ENCODE measurements at regions not wholly inside any gene's neighbourhood (a gene's known extent, or its start where the extent isn't known, plus 50 kb on each side); places are given as distances from the start of the nearest gene placed in this dataset.

- H3K4me3 ChIP-seq (ENCODE audit: insufficient read depth, low read depth, low read length): no peak overlapping the region
- no peak overlapping the region for H3K9ac ChIP-seq (ENCODE audit: low read length)
- no peak for TF ChIP-seq CTCF (IDR thresholded peaks at IDR 0.05; ENCODE audit: insufficient read depth, low read depth, low read length)
- TF ChIP-seq EZH2 (IDR thresholded peaks at IDR 0.05; ENCODE audit: insufficient read depth, low read length): no peak
- H2AFZ ChIP-seq (ENCODE audit: low read depth, low read length): no peak overlapping the region
- H3K9me3 ChIP-seq (ENCODE audit: insufficient read depth, low read depth, low read length): no peaks in the 10 kb centered on the region
- H3K4me3 Mint-ChIP-seq (ENCODE audit: unreplicated experiment): no peak overlapping the region
- H3K9me3 Mint-ChIP-seq (ENCODE audit: unreplicated experiment): no peaks in the 10 kb centered on the region
- no peaks in the 10 kb centered on the region for H3K27me3 Mint-ChIP-seq (ENCODE audit: low read depth, unreplicated experiment)
- FAIRE-seq (no peak), DNase-seq (ENCODE audit: low read depth) (no peak)
- no peaks in the 10 kb centered on the region for H3K79me2 ChIP-seq (ENCODE audit: insufficient read depth, low read length)
- peak overlapping the region; percentile 87 for H3K27ac Mint-ChIP-seq (ENCODE audit: unreplicated experiment)
- H3K4me1 ChIP-seq (ENCODE audit: insufficient read depth, low read length): peaks cover 15% of the 10 kb centered on the region
- no peaks in the 10 kb centered on the region for H3K27me3 ChIP-seq (ENCODE audit: insufficient read depth, low read length)
- no peaks in the 10 kb centered on the region for H3K36me3 ChIP-seq (ENCODE audit: insufficient read depth, low read length)
- no peak overlapping the region for H3K4me2 ChIP-seq (ENCODE audit: low read length)
- H3K27ac ChIP-seq (ENCODE audit: low read depth, low read length): no peak overlapping the region
- peaks cover 41% of the 10 kb centered on the region for H3K4me1 Mint-ChIP-seq (ENCODE audit: low read depth, unreplicated experiment)
- no peaks in the 10 kb centered on the region for H3K36me3 Mint-ChIP-seq (ENCODE audit: low read depth, unreplicated experiment)
- no peaks in the 10 kb centered on the region for H4K20me1 ChIP-seq (ENCODE audit: insufficient read depth, low read length)
Observed at GRCh38 chr13:47289567-47289966, 392.7 kb upstream of the HTR2A start.

- H3K4me3 ChIP-seq (ENCODE audit: insufficient read depth, low read depth, low read length): no peak overlapping the region
- TF ChIP-seq CTCF (IDR thresholded peaks at IDR 0.05; ENCODE audit: insufficient read depth, low read depth, low read length) (no peak), EZH2 (IDR thresholded peaks at IDR 0.05; ENCODE audit: insufficient read depth, low read length) (no peak)
Observed at GRCh38 chr13:47288546-47288945, 391.7 kb upstream of the HTR2A start.

GRCh38 chr13:47287291-47287751 is 390.5 kb upstream of the HTR2A start:
- peak overlapping the region; percentile 87 for H3K27ac Mint-ChIP-seq (ENCODE audit: unreplicated experiment)
- H3K4me3 ChIP-seq (ENCODE audit: insufficient read depth, low read depth, low read length): no peak overlapping the region
- H3K4me2 ChIP-seq (ENCODE audit: low read length): peak overlapping the region; percentile 34
- no peaks in the 10 kb centered on the region for H3K79me2 ChIP-seq (ENCODE audit: insufficient read depth, low read length)
- H3K4me1 ChIP-seq (ENCODE audit: insufficient read depth, low read length): peaks cover 15% of the 10 kb centered on the region
- TF ChIP-seq EZH2 (IDR thresholded peaks at IDR 0.05; ENCODE audit: insufficient read depth, low read length): no peak
- no peak for TF ChIP-seq CTCF (IDR thresholded peaks at IDR 0.05; ENCODE audit: insufficient read depth, low read depth, low read length)
- no peak overlapping the region for H3K27ac ChIP-seq (ENCODE audit: low read depth, low read length)
- H3K36me3 ChIP-seq (ENCODE audit: insufficient read depth, low read length): no peaks in the 10 kb centered on the region
- H3K27me3 ChIP-seq (ENCODE audit: insufficient read depth, low read length): no peaks in the 10 kb centered on the region
- FAIRE-seq: peak; percentile 34
- H3K9ac ChIP-seq (ENCODE audit: low read length): no peak overlapping the region
- H3K36me3 Mint-ChIP-seq (ENCODE audit: low read depth, unreplicated experiment): no peaks in the 10 kb centered on the region
- H3K4me3 Mint-ChIP-seq (ENCODE audit: unreplicated experiment): no peak overlapping the region
- no peak overlapping the region for H2AFZ ChIP-seq (ENCODE audit: low read depth, low read length)
- H3K9me3 ChIP-seq (ENCODE audit: insufficient read depth, low read depth, low read length): no peaks in the 10 kb centered on the region
- peaks cover 41% of the 10 kb centered on the region for H3K4me1 Mint-ChIP-seq (ENCODE audit: low read depth, unreplicated experiment)
- no peaks in the 10 kb centered on the region for H3K27me3 Mint-ChIP-seq (ENCODE audit: low read depth, unreplicated experiment)
- peak; percentile 77 for DNase-seq (ENCODE audit: low read depth)
- H4K20me1 ChIP-seq (ENCODE audit: insufficient read depth, low read length): no peaks in the 10 kb centered on the region
- H3K9me3 Mint-ChIP-seq (ENCODE audit: unreplicated experiment): no peaks in the 10 kb centered on the region

More at GRCh38 chr13:47288546-47288945, 391.7 kb upstream of the HTR2A start:
- Mint-ChIP-seq H3K9me3 (ENCODE audit: unreplicated experiment) (no peaks in the 10 kb centered on the region), H3K4me3 (ENCODE audit: unreplicated experiment) (no peak overlapping the region), H3K27ac (ENCODE audit: unreplicated experiment) (peak overlapping the region; percentile 87), H3K36me3 (ENCODE audit: low read depth, unreplicated experiment) (no peaks in the 10 kb centered on the region), H3K4me1 (ENCODE audit: low read depth, unreplicated experiment) (peaks cover 41% of the 10 kb centered on the region), H3K27me3 (ENCODE audit: low read depth, unreplicated experiment) (no peaks in the 10 kb centered on the region)
- H3K9ac ChIP-seq (ENCODE audit: low read length): no peak overlapping the region
- H3K4me2 ChIP-seq (ENCODE audit: low read length): no peak overlapping the region
- peak overlapping the region; percentile 36 for H3K27ac ChIP-seq (ENCODE audit: low read depth, low read length)
- no peaks in the 10 kb centered on the region for H3K36me3 ChIP-seq (ENCODE audit: insufficient read depth, low read length)
- DNase-seq (ENCODE audit: low read depth) (peak; percentile 67), FAIRE-seq (no peak)
- H3K9me3 ChIP-seq (ENCODE audit: insufficient read depth, low read depth, low read length): no peaks in the 10 kb centered on the region
- H2AFZ ChIP-seq (ENCODE audit: low read depth, low read length): no peak overlapping the region
- peaks cover 15% of the 10 kb centered on the region for H3K4me1 ChIP-seq (ENCODE audit: insufficient read depth, low read length)
- H3K79me2 ChIP-seq (ENCODE audit: insufficient read depth, low read length): no peaks in the 10 kb centered on the region
- H4K20me1 ChIP-seq (ENCODE audit: insufficient read depth, low read length): no peaks in the 10 kb centered on the region
- no peaks in the 10 kb centered on the region for H3K27me3 ChIP-seq (ENCODE audit: insufficient read depth, low read length)

Data from astrocyte (in vitro differentiated cells and primary cell).